GDM1 (cell line): ENCODE measurements at regions not wholly inside any gene's neighbourhood (a gene's known extent, or its start where the extent isn't known, plus 50 kb on each side); places are given as distances from the start of the nearest gene placed in this dataset.
"Not testable (repeated sequence)": the region's sequence is repeated elsewhere in the genome, so short reads cannot be mapped to it uniquely, and the experiment has no call there.

Experiments used
- DNase-seq: peaks from one replicate; lab custom pipeline; 2025; lab: John Stamatoyannopoulos, UW

GRCh38 chr5:12745537-12745936 lies 841.3 kb upstream of the CTNND2 start:
- no peak for DNase-seq

- no peak for DNase-seq
Measured at GRCh38 chr5:12743582-12743981, 839.3 kb upstream of the CTNND2 start.

- no peak for DNase-seq
Measured at GRCh38 chr5:12730354-12730753, 826.1 kb upstream of the CTNND2 start.

GRCh38 chr5:12716664-12717063 lies 812.4 kb upstream of the CTNND2 start:
- no peak for DNase-seq

- no peak for DNase-seq
Measured at GRCh38 chr5:12707560-12707959, 803.3 kb upstream of the CTNND2 start.

GRCh38 chr5:12704955-12705354 lies 800.7 kb upstream of the CTNND2 start:
- no peak for DNase-seq

- no peak for DNase-seq
Measured at GRCh38 chr5:12703254-12703653, 799.0 kb upstream of the CTNND2 start.

- DNase-seq, result no peak
Measured at GRCh38 chr5:12695651-12696050, 791.4 kb upstream of the CTNND2 start.

- DNase-seq, result no peak
Measured at GRCh38 chr5:12691330-12691729, 787.1 kb upstream of the CTNND2 start.

- no peak for DNase-seq
Measured at GRCh38 chr5:12690361-12690760, 786.1 kb upstream of the CTNND2 start.

- DNase-seq, result no peak
Measured at GRCh38 chr5:12683249-12683648, 779.0 kb upstream of the CTNND2 start.

GRCh38 chr5:12679731-12680130 lies 775.5 kb upstream of the CTNND2 start:
- no peak for DNase-seq

GRCh38 chr5:12675959-12676358 lies 771.7 kb upstream of the CTNND2 start:
- no peak for DNase-seq

GRCh38 chr5:12672141-12672540 lies 767.9 kb upstream of the CTNND2 start:
- DNase-seq, result no peak

GRCh38 chr5:12669326-12669725 lies 765.1 kb upstream of the CTNND2 start:
- no peak for DNase-seq

- DNase-seq, result no peak
Measured at GRCh38 chr5:12668564-12668963, 764.3 kb upstream of the CTNND2 start.

GRCh38 chr5:12667818-12668217 lies 763.6 kb upstream of the CTNND2 start:
- not testable (repeated sequence) for DNase-seq

- DNase-seq, result not testable (repeated sequence)
Measured at GRCh38 chr5:12665772-12666171, 761.5 kb upstream of the CTNND2 start.

GRCh38 chr5:12662545-12663314 lies 758.5 kb upstream of the CTNND2 start:
- DNase-seq, result no peak

GRCh38 chr5:12661617-12662370 lies 757.5 kb upstream of the CTNND2 start:
- no peak for DNase-seq

GRCh38 chr5:12660279-12661107 lies 756.2 kb upstream of the CTNND2 start:
- DNase-seq, result not testable (repeated sequence)

- DNase-seq, result no peak
Measured at GRCh38 chr5:12659686-12660085, 755.4 kb upstream of the CTNND2 start.
